GM12878 (cell line): ENCODE measurements at regions not wholly inside any gene's neighbourhood (a gene's known extent, or its start where the extent isn't known, plus 50 kb on each side); places are given as distances from the start of the nearest gene placed in this dataset.

Source experiments
- ATAC-seq: fragments of 200-7000 bp; cut with Tn5 transposase; 3 replicates; pipeline ENCODE4 v1.9.1; 2020; ENCODE audit warnings: mild to moderate bottlenecking, moderate library complexity
- BruUV-seq: library from RNA; stranded (reverse); fragments of 400-500 nt; replicated peaks from 2 replicates; lab custom pipeline; 2021; lab: Mats Ljungman, UMichigan
- CTCF ChIA-PET: fragments of 300-600 bp; sonication (Branson Sonifier 250); formaldehyde crosslinking; extraction: SDS; loops from one replicate; lab custom pipeline; 2021; ENCODE audit warnings: inconsistent platforms; lab: Yijun Ruan, JAX
- POLR2A ChIA-PET: fragments of 350-600 bp; formaldehyde crosslinking; extraction: SDS; loops from one replicate; lab custom pipeline; 2021; ENCODE audit warnings: inconsistent platforms; lab: Charles Lee
- RAD21 ChIA-PET: fragments of 300-600 bp; sonication (Branson Sonifier 250); formaldehyde crosslinking; loops from one replicate; lab custom pipeline; 2023; ENCODE audit warnings: antibody characterized with exemption; ENCODE audit not compliant: unreplicated experiment; lab: Charles Lee
- SMC1A ChIA-PET: fragments of 300-600 bp; sonication (Branson Sonifier 250); formaldehyde crosslinking; loops from one replicate; lab custom pipeline; 2023; ENCODE audit not compliant: unreplicated experiment, uncharacterized antibody; lab: Charles Lee
- DNase-seq: peaks from one replicate; pipeline ENCODE4 v3.0.0-alpha.2; 2011; ENCODE audit warnings: low read depth, low spot score
- FAIRE-seq: peaks from 3 replicates; lab custom pipeline; 2011; peaks lifted over from hg19 to GRCh38; lab: Jason Lieb, UNC
- H2AFZ ChIP-seq: 2 replicates; pipeline ENCODE4 v1.6.0; 2011; ENCODE audit warnings: low read depth, low read length, control low read depth; ENCODE audit not compliant: control insufficient read depth
- H3K27ac ChIP-seq: 2 replicates; pipeline ENCODE4 v1.5.1; 2011; ENCODE audit warnings: control low read depth; ENCODE audit not compliant: control insufficient read depth, insufficient read depth
- H3K27me3 ChIP-seq, 2 experiments: replicated peaks in 1 of 2; 2 replicates each; pipeline versions ENCODE4 v1.6.0 to v1.6.1; 2011; ENCODE audit warnings: low read length in 1 of 2; ENCODE audit not compliant: control insufficient read depth in 2 of 2, insufficient read depth in 2 of 2
- H3K36me3 ChIP-seq, 2 experiments: 2 replicates each; pipeline ENCODE4 v1.5.1; 2011; ENCODE audit warnings: low read length in 1 of 2; ENCODE audit not compliant: control insufficient read depth in 2 of 2, insufficient read depth in 2 of 2
- H3K4me1 ChIP-seq: 2 replicates; pipeline ENCODE4 v1.6.1; 2011; ENCODE audit warnings: mild to moderate bottlenecking, low read length, moderate library complexity, mixed read lengths; ENCODE audit not compliant: control insufficient read depth, insufficient read depth
- H3K4me2 ChIP-seq: 2 replicates; pipeline ENCODE4 v1.6.0; 2011; ENCODE audit warnings: control low read depth; ENCODE audit not compliant: control insufficient read depth, insufficient read depth
- H3K4me3 ChIP-seq: fragments of 200-600 bp; sonication (generic); 2 replicates; pipeline ENCODE4 v1.5.1; 2016
- H3K79me2 ChIP-seq: 2 replicates; pipeline ENCODE4 v1.6.0; 2011; ENCODE audit warnings: low read length; ENCODE audit not compliant: control insufficient read depth, insufficient read depth
- H3K9ac ChIP-seq: 2 replicates; pipeline ENCODE4 v1.8.0; 2011; ENCODE audit warnings: low read length, control low read depth, mixed read lengths; ENCODE audit not compliant: control insufficient read depth, insufficient read depth
- H3K9me3 ChIP-seq: replicated peaks from 3 replicates; pipeline ENCODE4 v1.5.1; 2011; ENCODE audit warnings: mild to moderate bottlenecking, low read length; ENCODE audit not compliant: control insufficient read depth, insufficient read depth
- H4K20me1 ChIP-seq: 2 replicates; pipeline ENCODE4 v1.6.0; 2011; ENCODE audit not compliant: control insufficient read depth, insufficient read depth
- CTCF ChIP-seq, 3 experiments: IDR thresholded peaks in 2 of 3; conservative IDR thresholded peaks in 1 of 3; 2 replicates each; pipeline ENCODE4 v1.5.1; 2011; ENCODE audit warnings: low read depth in 3 of 3, low read length in 3 of 3, mild to moderate bottlenecking in 3 of 3, control low read depth in 2 of 3, moderate library complexity in 2 of 3, inconsistent platforms in 1 of 3, mixed read lengths in 1 of 3; ENCODE audit not compliant: control insufficient read depth in 2 of 3, insufficient read depth in 1 of 3; ENCODE audit errors: extremely low read depth in 1 of 3
- KLF5 ChIP-seq: fragments of 450-650 bp; IDR thresholded peaks from 2 replicates; pipeline ENCODE4 v1.6.1; 2014; ENCODE audit warnings: mild to moderate bottlenecking; ENCODE audit not compliant: partially characterized antibody
- RAD21 ChIP-seq: IDR thresholded peaks from 2 replicates; pipeline ENCODE4 v1.6.1; 2011; ENCODE audit warnings: mild to moderate bottlenecking, low read depth, low read length, moderate library complexity; ENCODE audit not compliant: insufficient read depth
- SMC3 ChIP-seq: IDR thresholded peaks from 2 replicates; pipeline ENCODE4 v1.6.1; 2011; ENCODE audit warnings: low read length, improper control_type of control experiment, borderline replicate concordance
- ZNF384 ChIP-seq: IDR thresholded peaks from 2 replicates; pipeline ENCODE4 v1.6.1; 2012; ENCODE audit warnings: low read depth, mild to moderate bottlenecking, low read length, improper control_type of control experiment, borderline replicate concordance
- WGBS: methylation state at CpG from one replicate; pipeline ENCODE4 v1.1.6; 2016; ENCODE audit warnings: low lambda C conversion rate; ENCODE audit not compliant: insufficient replicate concordance, insufficient coverage; ENCODE audit errors: missing lambda C conversion rate; 5-methylcytosine and 5-hydroxymethylcytosine counted together
- in situ Hi-C: fragments of 300-500 bp; cut with MboI; formaldehyde crosslinking; loops from 9 replicates; pipeline ENCODE4 v1.14.3; 2018; ENCODE audit warnings: mixed read lengths
- intact Hi-C: fragments of 100-400 bp; cut with micrococcal nuclease; formaldehyde crosslinking; loops from one replicate; pipeline ENCODE4 v1.14.2; 2022; ENCODE audit not compliant: unreplicated experiment

- intact Hi-C loops: loop anchor here (2.0 to 5.0 kb wide), 3 partner anchors 81 to 241 kb away; no protein-coding TSS in a partner anchor
- BruUV-seq: no TSS peak
- TF ChIP-seq CTCF (IDR thresholded peaks at IDR 0.05 in 2 of 3, conservative IDR thresholded peaks at IDR 0.05 in 1 of 3; ENCODE audit: control insufficient read depth in 2 of 3, extremely low read depth in 1 of 3, insufficient read depth in 1 of 3, low read depth in 3 of 3, low read length in 3 of 3) (peak; percentile 54 to 66 (median 65)), KLF5 (no peak), RAD21 (peak; percentile 47), SMC3 (peak; percentile 60), ZNF384 (peak; percentile 84; the same call in 1 of the 2 replicates)
- TF ChIP-seq, all 136 proteins: peak for 4
- FAIRE-seq (no peak), ATAC-seq (peak; percentile 96), DNase-seq (peak; percentile 5)
- no peaks in the 10 kb centered on the region for H3K36me3 ChIP-seq
- SMC1A ChIA-PET: interaction anchor here (0.6 kb wide), 1 partner anchor 74 kb away, joined by 3 read pairs; no protein-coding TSS in a partner anchor
- H3K9ac ChIP-seq: no peak overlapping the region
- POLR2A ChIA-PET: no interaction called here
- no peak overlapping the region for H3K27ac ChIP-seq
- no peaks in the 10 kb centered on the region; the same call in 2 of the 3 replicates for H3K9me3 ChIP-seq
- H3K4me2 ChIP-seq: no peak overlapping the region
- H4K20me1 ChIP-seq: no peaks in the 10 kb centered on the region
- no peaks in the 10 kb centered on the region for H3K27me3 ChIP-seq
- RAD21 ChIA-PET: interaction anchor here (0.6 to 1.3 kb wide), 5 partner anchors 190 to 571 kb away, joined by 3 to 5 read pairs (median 3); no protein-coding TSS in a partner anchor
- WGBS: 11% methylated on average over 19 of the region's 23 CpGs
- CTCF ChIA-PET: interaction anchor here (0.5 to 1.7 kb wide), 7 partner anchors 87 to 425 kb away, joined by 3 read pairs; no protein-coding TSS in a partner anchor
- no peak overlapping the region for H2AFZ ChIP-seq
- no peak overlapping the region for H3K4me3 ChIP-seq
- H3K79me2 ChIP-seq: no peaks in the 10 kb centered on the region
- in situ Hi-C loops: loop anchor here (10.0 to 25.0 kb wide), 5 partner anchors 239 to 846 kb away; no protein-coding TSS in a partner anchor
- no peaks in the 10 kb centered on the region for H3K4me1 ChIP-seq
Observed at GRCh38 chr15:25933456-25934158, 70.5 kb upstream of the ATP10A start.
